Stimulated activated CD4-positive, alpha-beta T cell treated with anti-CD3 and anti-CD28 coated beads, Interleukin-4, amount 100 ng/mL, for 48 hours (primary cell): ENCODE measurements at regions not wholly inside any gene's neighbourhood (a gene's known extent, or its start where the extent isn't known, plus 50 kb on each side); places are given as distances from the start of the nearest gene placed in this dataset.
"Not testable (repeated sequence)": the region's sequence is repeated elsewhere in the genome, so short reads cannot be mapped to it uniquely, and the experiment has no call there.

ENCODE experiments used
- DNase-seq, 2 donors: peaks; one replicate each; pipeline ENCODE4 v3.0.0-alpha.2; 2020; ENCODE audit warnings: low read depth in 2 of 2

DNA sequence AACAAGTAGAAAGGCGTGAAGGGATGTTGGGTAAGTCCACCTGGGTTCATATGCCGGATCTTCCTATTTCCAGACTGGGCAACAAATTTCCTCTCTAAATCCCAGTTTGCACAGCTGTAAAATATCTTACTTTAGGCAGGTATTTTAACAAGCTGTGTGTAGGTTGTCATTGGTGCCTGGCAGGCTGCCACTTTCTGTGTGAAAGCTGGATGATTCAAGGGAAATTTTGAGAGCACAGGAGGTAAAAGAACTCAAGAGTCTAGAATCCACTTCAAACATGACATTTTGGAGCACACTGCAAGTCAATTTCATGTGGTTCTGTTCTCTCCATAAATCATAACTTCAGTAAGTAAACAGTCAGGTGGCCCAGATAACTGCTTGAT is 817.4 kb upstream of the AMELY start:
- peak; percentile 3 to 7 for DNase-seq

DNA sequence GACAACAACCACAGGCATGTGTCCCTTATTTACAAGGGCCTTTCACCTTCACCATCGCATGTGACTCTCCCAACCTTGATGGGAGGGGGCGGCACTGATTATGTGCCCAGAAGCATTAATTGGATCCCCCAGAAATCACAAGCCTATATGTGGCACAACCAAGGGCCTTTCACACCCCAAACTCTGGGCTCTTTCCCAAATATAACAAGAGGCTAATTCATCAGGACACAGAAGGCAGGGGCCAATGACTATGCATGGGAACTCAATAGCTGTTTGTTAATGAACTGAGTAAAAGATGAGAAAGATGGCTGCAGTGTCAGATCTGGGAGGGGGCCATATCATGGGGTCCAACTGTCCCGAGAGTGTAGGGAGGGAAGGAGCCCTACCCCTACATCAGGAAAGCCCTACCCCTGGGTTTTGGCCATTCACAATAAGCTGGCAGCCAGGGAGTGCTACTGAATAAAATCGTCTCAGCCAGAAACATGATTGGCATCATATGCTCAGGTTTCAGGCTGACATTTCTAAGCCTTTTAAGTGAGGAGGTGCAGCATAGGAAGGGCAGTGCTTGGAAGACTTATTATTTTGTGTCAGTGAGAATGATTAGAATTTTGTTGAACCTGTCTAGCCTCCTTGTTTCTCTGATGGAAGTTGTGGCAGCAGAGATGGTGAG is 814.4 kb upstream of the AMELY start:
- DNase-seq: no peak

DNA sequence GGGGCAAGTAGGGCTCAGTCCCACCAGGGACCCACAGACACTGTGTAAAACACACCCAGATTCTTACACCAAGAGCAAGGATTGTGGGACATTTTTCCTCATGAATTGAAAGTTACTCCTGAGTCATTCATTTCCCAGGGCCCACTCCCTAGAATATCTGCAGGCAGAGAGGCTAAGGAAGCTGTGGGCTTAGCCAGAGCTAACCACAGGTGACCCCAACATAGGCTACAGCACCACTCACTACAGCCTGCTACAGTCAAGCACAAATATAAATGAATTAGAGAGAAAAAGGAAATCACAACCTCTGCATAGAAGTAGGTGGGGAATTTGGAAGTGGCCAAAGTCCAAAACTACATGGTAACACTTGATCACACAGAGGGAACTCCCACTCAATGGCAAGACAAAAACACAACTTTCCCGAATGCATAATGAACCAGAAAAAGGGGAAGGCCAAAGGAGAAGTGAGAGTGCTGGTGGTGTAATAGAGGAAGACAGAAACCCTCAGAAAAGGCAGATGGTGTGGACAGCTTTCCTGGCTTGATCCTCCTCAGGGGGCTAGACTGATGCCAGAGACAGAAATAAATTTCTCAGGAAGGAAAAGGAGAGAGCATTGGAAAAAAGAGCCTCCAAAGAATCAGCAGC is 812.6 kb upstream of the AMELY start:
- DNase-seq: no peak

DNA sequence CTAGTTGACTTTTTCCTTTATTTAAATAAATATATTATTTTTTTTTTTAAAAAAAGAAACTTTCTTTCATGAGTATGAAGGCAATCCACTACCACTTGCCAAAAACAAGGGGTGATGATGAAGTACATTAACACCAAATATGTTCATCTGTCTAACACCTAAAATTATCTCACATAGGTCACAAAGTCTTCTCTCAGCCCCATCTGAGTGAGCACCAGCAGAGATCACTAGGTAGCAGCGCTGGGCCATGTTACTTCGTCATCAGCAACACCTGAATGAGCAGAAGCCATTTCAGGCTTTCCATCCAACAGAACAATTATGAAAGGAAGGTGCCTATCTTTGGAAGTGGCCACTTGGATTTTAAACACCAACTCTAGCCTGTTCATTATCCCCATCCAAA is 811.6 kb upstream of the AMELY start:
- DNase-seq: no peak

DNA sequence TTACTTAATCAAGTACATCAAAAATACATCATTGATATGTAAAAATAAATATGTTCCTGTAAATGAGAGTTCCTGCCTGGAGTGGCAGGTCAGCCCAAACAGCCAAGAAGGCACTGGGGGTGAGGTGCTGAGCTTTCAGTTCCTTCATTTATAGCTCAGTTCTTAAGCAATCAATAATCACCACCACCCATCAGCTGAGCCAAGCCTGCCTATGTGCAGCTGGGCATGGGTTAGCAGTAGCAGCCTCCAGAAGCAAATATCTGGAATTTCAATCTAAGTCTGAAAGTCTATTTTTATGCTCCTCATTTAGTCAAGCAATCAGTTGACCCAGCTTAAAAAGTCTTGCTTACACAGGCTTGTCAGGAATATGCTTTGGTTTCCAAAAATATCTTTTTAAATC is 811.0 kb upstream of the AMELY start:
- no peak for DNase-seq

DNA sequence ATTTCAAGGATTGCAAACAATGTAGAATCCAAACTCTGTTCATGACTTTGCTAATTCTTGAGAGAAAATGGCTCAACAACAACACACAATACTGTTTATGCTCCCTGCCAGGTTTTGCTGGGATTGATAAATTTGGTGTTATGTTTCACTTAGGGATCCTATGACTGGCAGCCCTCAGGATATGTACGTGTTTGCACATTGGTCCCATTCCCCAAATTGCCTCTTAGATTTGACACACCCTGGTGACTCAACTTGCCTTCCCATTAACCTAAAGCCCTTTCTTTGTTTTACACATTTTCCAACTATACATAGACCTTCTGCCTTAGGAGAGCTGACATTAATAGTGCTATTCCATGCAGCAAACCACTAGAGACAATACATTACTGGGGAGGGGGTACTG is 809.4 kb upstream of the AMELY start:
- DNase-seq: no peak

DNA sequence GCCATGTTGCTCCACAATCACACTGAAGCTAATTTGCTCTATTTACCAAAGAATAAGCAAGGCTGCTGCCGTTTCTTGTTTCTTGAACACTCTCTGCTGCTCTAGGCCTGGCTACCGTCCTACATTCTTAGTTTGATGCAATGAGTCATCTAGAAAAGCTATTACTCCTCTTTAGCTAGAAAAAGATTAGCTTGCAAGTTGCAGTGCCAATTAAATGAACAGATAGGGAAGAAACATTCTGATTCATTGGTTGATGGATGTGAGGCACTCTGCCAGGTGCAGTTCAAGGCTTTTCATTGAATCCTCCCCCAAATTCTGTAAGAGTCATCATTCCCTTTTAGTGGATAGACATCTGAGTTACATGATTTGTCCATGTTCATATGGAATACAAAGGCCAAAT is 807.7 kb upstream of the AMELY start:
- no peak for DNase-seq

DNA sequence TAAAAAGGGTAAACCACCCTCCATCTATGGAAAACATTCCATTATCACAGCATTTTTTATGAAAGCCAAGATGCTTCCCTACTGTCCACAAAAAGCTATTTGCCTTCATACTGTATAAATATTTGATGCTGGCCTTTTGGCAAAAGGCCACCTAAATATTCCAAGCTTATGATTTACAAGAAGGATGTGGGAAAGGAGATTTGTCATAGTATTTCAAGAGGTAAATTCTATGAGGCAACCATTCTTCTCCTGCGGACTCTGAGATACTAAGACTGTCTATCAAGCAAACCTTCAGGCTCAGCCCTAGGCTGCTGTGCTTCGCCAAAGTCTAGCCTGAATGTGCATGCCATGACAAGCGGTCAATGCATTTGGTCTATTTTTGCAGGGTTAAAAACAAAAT is 807.1 kb upstream of the AMELY start:
- DNase-seq: no peak

DNA sequence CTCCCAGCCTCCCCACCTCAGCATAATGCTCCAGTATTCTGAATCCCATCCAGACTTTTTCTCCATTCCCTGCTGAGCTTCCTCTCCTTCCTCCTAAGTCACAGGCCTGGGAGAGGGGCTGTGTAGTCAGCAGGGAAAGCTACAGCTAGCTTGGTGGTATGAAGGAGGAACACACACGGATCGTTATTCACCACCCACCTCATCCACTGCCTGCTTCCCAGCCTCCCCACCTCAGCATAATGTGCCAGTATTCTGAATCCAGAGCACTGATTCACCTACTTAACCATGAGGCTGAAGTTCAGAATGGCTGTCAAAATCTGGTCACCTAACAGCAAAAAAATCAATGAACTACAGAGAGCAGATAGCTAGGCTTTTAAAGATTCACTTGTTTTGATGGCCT is 806.6 kb upstream of the AMELY start:
- DNase-seq: no peak

DNA sequence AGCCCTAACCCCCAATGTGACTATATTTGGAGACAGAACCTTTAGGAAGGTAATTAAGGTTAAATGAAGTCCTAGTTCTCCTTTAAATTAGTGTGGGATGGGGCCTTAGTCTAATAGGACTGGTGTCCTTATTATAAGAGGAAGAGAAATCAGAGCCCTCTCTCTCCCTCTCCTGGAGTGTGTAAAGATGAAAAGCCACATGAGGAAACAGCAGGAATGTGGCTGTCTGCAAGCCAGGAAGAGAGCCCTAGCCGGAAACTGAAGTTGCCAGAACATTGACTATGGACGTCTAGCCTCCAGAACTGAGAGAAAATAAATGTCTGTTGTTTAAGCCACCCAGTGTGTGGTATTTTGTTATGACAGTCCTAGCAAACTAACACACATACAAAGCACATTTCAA is 802.9 kb upstream of the AMELY start:
- no peak for DNase-seq

DNA sequence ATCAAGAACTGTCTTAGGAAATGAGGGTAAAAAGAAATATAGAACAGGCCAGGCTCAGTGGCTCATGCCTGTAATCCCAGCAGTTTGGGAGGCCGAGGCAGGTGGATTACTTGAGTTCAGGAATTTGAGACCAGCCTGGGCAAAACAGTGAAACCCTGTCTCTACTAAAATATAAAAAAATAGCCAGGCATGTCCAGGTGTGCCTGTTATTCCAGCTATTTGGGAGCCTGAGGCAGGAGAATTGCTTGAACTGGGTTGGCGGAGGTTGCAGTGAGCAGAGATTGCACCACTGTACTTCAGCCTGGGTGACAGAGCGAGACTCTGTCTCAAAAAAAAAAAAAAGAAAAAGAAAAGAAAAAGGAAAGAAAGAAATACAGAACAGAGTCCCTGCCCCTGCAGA is 802.2 kb upstream of the AMELY start:
- not testable (repeated sequence) for DNase-seq

DNA sequence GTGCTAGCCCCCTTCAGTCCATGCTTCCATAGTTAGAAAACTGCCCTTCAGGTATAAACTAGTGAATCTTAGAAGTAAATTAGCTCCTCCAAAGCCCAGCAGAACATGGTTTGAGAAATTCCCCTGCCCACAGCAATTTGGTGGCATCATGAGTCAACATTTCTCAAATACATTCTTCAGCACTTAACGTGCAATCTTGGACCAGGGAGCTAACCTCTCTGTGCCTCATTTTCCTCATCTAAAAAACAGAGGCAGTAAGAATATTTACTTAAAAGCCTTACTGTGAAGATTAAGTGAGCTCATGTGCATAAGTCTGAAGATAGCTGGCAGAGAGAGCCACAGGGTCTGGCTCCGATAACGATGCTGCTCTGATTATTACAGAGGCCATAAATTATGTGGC is 800.7 kb upstream of the AMELY start:
- DNase-seq: no peak

DNA sequence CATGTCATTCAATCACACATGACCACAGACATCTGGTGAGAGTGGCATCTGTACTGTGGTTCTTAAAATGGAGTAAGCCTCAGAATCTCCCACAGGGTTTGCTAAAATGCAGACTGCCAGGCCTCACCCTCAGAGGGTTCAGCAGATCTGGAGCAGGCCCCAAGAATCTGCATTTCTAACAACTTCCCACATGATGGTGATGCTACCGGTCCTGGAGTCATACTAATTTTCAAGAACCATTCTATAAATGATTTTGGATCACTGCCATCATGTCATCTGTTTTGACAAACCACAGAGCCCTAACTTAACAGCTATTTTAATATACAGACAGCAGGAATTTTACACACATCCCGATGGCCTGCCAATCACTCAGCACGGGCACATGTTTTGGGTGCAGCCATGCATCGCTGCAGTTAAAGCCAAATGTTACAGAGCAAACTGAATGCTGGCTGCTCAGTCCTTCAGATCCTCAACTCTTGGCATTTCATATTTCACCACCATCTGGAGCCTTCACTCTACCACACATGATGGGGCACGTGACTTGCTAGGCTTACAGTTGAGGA is 792.1 kb upstream of the AMELY start:
- no peak for DNase-seq

DNA sequence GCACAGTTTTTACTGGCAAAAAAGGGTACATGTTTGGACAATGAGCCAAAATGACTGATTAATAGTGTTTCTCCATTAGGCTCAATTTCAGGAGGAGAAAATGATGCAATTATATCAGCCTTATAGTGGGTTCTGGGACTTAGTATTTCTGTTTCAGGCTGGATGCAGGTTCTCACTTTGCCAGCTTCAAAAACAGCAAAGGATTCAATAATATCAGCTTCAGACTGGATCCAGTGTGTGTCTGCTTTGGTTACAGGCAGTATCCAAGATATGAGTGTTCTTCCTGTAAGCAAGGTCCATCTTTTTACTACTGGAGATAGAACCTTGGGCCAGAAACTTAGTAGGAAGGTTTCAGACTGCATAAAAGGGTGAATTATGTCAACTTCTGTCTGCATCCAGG is 790.9 kb upstream of the AMELY start:
- DNase-seq: no peak

DNA sequence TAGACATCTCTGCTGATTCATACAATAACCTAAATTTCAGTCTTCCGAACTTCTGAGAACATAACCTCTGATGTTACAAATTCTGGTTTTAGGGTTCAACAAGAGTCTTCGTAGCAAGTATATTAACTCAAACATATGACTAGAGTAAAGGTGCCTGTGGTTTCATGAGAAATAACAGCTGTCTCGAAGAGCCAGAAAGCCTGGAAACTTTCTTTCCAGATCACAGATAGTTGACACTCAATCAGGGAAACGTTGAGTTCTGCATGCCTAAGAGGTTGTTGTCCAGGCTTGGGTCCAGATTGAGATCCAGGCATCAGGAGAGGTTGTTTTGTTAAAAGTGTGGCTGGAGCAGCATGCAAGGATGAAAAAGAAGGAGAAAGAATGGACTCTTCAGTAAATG is 790.1 kb upstream of the AMELY start:
- no peak for DNase-seq

DNA sequence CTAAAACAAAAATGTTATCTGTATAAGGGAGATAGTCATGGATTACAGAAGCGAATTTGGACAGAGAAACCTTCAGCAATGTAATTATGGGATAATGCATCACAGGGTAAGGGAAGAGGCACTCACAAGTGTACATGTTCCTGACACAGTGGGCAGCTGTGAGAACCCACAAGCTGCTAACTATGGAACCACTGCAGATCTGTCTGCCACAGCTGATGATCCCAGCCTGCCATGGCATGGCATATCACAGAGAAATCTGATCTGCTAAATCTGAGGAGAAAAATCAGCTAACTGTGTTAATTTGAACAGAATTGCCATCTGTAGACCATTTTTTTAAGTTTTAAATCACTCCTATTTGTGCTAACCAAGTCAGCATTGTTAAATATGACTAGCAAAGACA is 786.0 kb upstream of the AMELY start:
- DNase-seq: no peak

DNA sequence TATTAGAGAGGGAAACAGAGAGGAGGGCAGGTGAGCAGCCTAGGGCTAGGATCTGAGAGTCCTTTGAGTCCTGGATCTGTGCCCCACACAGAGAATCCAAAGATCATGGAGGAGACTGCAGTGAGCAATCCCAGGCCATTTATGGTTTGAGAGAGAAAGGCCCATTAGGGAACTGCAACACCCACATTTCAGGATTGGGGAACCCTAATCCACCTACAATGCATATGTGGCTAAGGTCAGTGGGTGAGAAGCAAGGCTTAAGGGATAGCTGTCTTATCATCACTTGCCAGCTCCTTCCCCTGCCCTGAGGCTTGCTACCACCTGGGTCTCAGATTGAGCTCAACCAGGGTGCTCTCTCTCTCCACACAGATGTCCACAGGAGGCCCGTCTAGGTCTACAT is 781.1 kb upstream of the AMELY start:
- no peak for DNase-seq

DNA sequence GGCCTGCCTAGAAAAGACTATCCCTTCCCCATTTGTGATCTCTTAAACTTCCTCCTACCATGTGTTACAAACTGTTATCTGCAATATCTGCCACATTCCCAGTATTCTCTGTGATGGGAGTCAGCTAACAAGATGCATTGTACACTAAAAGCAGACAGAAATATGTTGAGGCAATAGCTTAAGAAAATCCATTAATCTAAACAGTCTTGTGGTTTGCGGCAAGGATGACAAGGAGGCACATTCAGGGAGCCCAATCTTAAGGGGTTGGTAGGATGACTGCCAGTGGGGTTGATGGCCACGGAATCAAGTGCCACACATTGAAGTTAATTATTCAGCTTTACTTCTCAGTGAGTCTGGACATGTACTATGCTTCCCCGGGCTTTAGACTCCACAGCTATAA is 775.5 kb upstream of the AMELY start:
- DNase-seq: no peak

DNA sequence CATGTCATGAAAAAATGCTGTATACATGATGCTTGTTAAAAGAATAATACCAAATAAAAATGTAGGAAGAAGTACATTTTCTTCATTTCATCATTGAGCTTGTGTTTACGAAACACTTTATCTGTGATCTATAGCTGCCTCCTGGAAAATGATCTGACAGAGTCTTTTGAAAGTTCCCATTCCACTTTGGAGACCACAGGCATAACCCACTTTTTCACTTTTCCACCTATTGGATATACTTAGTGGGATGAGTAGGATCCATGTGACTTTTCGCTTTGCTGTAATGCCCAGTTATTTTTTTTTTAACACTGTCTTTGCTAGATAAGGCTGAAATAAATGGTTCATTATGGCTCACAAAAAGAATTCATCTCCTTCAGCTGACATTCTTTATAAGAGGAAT is 773.0 kb upstream of the AMELY start:
- no peak for DNase-seq

DNA sequence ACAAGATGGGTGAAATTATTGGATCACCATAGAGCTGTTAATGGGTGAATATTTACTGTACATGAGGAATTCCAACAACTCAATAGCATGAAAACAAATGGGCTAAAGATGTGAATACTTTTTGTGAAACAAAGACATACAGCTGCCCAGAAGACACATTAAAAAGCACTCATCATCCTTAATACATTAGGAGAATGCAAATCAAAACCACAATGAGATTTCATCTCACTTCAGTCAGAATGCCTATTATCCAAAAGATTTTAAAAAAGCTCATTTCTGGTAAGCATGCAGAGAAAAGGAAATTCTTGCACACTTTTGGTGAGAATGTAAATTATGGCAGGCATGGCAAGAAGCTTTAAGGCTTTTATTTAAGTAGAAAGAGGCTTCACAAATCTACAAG is 770.8 kb upstream of the AMELY start:
- DNase-seq: no peak

DNA sequence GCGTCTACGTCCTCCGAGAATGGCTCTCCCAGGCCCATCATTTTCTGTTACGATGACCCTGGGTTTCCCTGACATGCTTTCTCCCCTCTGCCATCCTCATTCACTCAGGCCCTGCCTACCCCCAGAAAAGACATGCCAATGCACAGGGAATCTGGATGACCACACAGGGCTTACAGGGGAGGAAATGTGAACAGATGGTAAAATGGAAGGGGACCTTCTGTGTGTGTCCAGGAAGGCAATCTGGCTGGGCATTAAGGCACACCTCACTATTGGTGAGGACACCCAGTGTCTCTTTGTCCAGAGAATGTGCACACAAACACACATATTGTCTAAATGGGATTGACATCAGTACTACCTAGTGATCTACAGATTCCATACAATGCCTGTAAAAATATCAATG is 769.9 kb upstream of the AMELY start:
- no peak for DNase-seq

DNA sequence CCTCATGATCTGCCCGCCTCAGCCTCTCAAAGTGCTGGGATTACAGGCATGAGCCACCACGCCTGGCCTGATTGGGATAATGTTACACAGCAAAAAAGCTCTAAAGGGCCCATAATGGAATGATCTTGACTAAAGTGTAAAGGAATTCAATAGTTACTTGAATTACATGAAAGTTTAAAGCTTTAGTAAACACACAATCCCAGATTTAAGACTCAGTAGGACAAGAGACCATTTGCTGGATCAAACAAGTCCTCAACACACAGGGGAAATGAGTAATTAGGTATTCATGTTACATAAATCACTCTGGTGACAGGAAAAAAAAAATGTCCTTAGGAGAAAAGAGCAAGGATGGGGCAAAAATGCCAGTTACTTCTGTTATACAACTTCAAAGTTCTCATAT is 762.9 kb upstream of the AMELY start:
- no peak for DNase-seq

DNA sequence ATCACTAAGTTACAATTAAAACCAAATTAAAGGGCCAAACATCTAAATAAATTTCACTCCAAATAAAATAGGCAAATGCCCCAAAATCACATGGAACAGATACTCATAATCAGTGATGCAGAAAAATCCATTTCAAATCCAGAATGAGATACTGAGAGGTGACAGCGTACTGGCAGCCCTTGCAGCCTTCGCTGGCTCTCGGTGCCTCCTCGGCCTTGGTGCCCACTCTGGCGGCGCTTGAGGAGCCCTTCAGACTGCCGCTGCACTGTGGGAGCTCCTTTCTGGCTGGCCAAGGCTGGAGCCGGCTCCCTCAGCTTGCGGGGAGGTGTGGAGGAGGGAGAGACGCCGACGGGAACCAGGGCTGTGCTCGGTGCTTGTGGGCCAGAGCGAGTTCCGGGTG is 761.2 kb upstream of the AMELY start:
- no peak for DNase-seq

DNA sequence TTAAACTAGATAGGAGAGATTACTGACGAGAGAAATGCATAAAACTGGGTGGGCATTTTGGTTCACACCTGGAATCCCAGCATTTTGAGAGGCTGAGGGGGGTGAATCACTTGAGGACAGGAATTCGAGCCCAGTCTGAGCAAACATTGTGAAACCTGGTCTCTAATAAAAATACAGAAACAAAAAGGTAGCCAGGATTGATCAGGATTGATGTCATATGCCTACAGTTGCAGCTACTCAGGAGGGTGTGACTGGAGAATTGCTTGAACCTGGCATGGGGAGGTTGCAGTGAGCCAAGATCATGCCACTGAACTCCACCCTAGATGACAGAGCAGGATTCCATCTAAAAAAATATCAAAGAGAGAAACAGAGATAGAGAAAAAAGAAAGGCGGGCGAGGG is 751.7 kb upstream of the AMELY start:
- no peak for DNase-seq
